GM12878 (cell line): ENCODE measurements at regions not wholly inside any gene's neighbourhood (a gene's known extent, or its start where the extent isn't known, plus 50 kb on each side); places are given as distances from the start of the nearest gene placed in this dataset.
A peak's percentile ranks its signal among the peaks of the same experiment; 100 is the strongest.

ENCODE experiments used
- ATAC-seq: fragments of 200-7000 bp; cut with Tn5 transposase; 3 replicates; pipeline ENCODE4 v1.9.1; 2020; ENCODE audit warnings: mild to moderate bottlenecking, moderate library complexity
- BruUV-seq: library from RNA; stranded (reverse); fragments of 400-500 nt; replicated peaks from 2 replicates; lab custom pipeline; 2021; lab: Mats Ljungman, UMichigan
- CTCF ChIA-PET: fragments of 300-600 bp; sonication (Branson Sonifier 250); formaldehyde crosslinking; extraction: SDS; loops from one replicate; lab custom pipeline; 2021; ENCODE audit warnings: inconsistent platforms; lab: Yijun Ruan, JAX
- POLR2A ChIA-PET: fragments of 350-600 bp; formaldehyde crosslinking; extraction: SDS; loops from one replicate; lab custom pipeline; 2021; ENCODE audit warnings: inconsistent platforms; lab: Charles Lee
- RAD21 ChIA-PET: fragments of 300-600 bp; sonication (Branson Sonifier 250); formaldehyde crosslinking; loops from one replicate; lab custom pipeline; 2023; ENCODE audit warnings: antibody characterized with exemption; ENCODE audit not compliant: unreplicated experiment; lab: Charles Lee
- SMC1A ChIA-PET: fragments of 300-600 bp; sonication (Branson Sonifier 250); formaldehyde crosslinking; loops from one replicate; lab custom pipeline; 2023; ENCODE audit not compliant: unreplicated experiment, uncharacterized antibody; lab: Charles Lee
- DNase-seq: peaks from one replicate; pipeline ENCODE4 v3.0.0-alpha.2; 2011; ENCODE audit warnings: low read depth, low spot score
- FAIRE-seq: peaks from 3 replicates; lab custom pipeline; 2011; peaks lifted over from hg19 to GRCh38; lab: Jason Lieb, UNC
- H2AFZ ChIP-seq: 2 replicates; pipeline ENCODE4 v1.6.0; 2011; ENCODE audit warnings: low read depth, low read length, control low read depth; ENCODE audit not compliant: control insufficient read depth
- H3K27ac ChIP-seq: 2 replicates; pipeline ENCODE4 v1.5.1; 2011; ENCODE audit warnings: control low read depth; ENCODE audit not compliant: control insufficient read depth, insufficient read depth
- H3K27me3 ChIP-seq, 2 experiments: replicated peaks in 1 of 2; 2 replicates each; pipeline versions ENCODE4 v1.6.0 to v1.6.1; 2011; ENCODE audit warnings: low read length in 1 of 2; ENCODE audit not compliant: control insufficient read depth in 2 of 2, insufficient read depth in 2 of 2
- H3K36me3 ChIP-seq, 2 experiments: 2 replicates each; pipeline ENCODE4 v1.5.1; 2011; ENCODE audit warnings: low read length in 1 of 2; ENCODE audit not compliant: control insufficient read depth in 2 of 2, insufficient read depth in 2 of 2
- H3K4me1 ChIP-seq: 2 replicates; pipeline ENCODE4 v1.6.1; 2011; ENCODE audit warnings: mild to moderate bottlenecking, low read length, moderate library complexity, mixed read lengths; ENCODE audit not compliant: control insufficient read depth, insufficient read depth
- H3K4me2 ChIP-seq: 2 replicates; pipeline ENCODE4 v1.6.0; 2011; ENCODE audit warnings: control low read depth; ENCODE audit not compliant: control insufficient read depth, insufficient read depth
- H3K4me3 ChIP-seq: fragments of 200-600 bp; sonication (generic); 2 replicates; pipeline ENCODE4 v1.5.1; 2016
- H3K79me2 ChIP-seq: 2 replicates; pipeline ENCODE4 v1.6.0; 2011; ENCODE audit warnings: low read length; ENCODE audit not compliant: control insufficient read depth, insufficient read depth
- H3K9ac ChIP-seq: 2 replicates; pipeline ENCODE4 v1.8.0; 2011; ENCODE audit warnings: low read length, control low read depth, mixed read lengths; ENCODE audit not compliant: control insufficient read depth, insufficient read depth
- H3K9me3 ChIP-seq: replicated peaks from 3 replicates; pipeline ENCODE4 v1.5.1; 2011; ENCODE audit warnings: mild to moderate bottlenecking, low read length; ENCODE audit not compliant: control insufficient read depth, insufficient read depth
- H4K20me1 ChIP-seq: 2 replicates; pipeline ENCODE4 v1.6.0; 2011; ENCODE audit not compliant: control insufficient read depth, insufficient read depth
- BACH1 ChIP-seq: fragments of 450-650 bp; IDR thresholded peaks from 2 replicates; pipeline ENCODE4 v1.6.1; 2017; ENCODE audit warnings: mild to moderate bottlenecking, borderline replicate concordance
- BHLHE40 ChIP-seq, 2 experiments: fragments of 450-650 bp in 1 of 2; IDR thresholded peaks; 2 replicates each; pipeline ENCODE4 v1.6.1; 2011 to 2017; ENCODE audit warnings: low read depth in 2 of 2, borderline replicate concordance in 1 of 2, improper control_type of control experiment in 1 of 2, low read length in 1 of 2, mild to moderate bottlenecking in 1 of 2
- CREB1 ChIP-seq: IDR thresholded peaks from 2 replicates; pipeline ENCODE4 v1.6.1; 2012; ENCODE audit warnings: low read depth, mild to moderate bottlenecking, inconsistent platforms
- HDGF ChIP-seq: fragments of 450-650 bp; IDR thresholded peaks from 2 replicates; pipeline ENCODE4 v1.6.1; 2016; ENCODE audit warnings: antibody characterized with exemption
- KLF5 ChIP-seq: fragments of 450-650 bp; IDR thresholded peaks from 2 replicates; pipeline ENCODE4 v1.6.1; 2014; ENCODE audit warnings: mild to moderate bottlenecking; ENCODE audit not compliant: partially characterized antibody
- NBN ChIP-seq: fragments of 450-650 bp; IDR thresholded peaks from 2 replicates; pipeline ENCODE4 v1.6.1; 2016
- RCOR1 ChIP-seq: conservative IDR thresholded peaks from 2 replicates; pipeline ENCODE4 v1.6.1; 2012; ENCODE audit warnings: low read depth, low read length, improper control_type of control experiment
- TARDBP ChIP-seq: IDR thresholded peaks from 2 replicates; pipeline ENCODE4 v1.6.1; 2016; ENCODE audit warnings: borderline replicate concordance
- TCF7 ChIP-seq: IDR thresholded peaks from 2 replicates; pipeline ENCODE4 v1.6.1; 2014; ENCODE audit warnings: antibody characterized with exemption, borderline replicate concordance
- WGBS: methylation state at CpG from one replicate; pipeline ENCODE4 v1.1.6; 2016; ENCODE audit warnings: low lambda C conversion rate; ENCODE audit not compliant: insufficient replicate concordance, insufficient coverage; ENCODE audit errors: missing lambda C conversion rate; 5-methylcytosine and 5-hydroxymethylcytosine counted together
- in situ Hi-C: fragments of 300-500 bp; cut with MboI; formaldehyde crosslinking; loops from 9 replicates; pipeline ENCODE4 v1.14.3; 2018; ENCODE audit warnings: mixed read lengths
- intact Hi-C: fragments of 100-400 bp; cut with micrococcal nuclease; formaldehyde crosslinking; loops from one replicate; pipeline ENCODE4 v1.14.2; 2022; ENCODE audit not compliant: unreplicated experiment
- TF ChIP-seq, protein P1 (sequence below): fragments of 450-650 bp; IDR thresholded peaks from 2 replicates; pipeline ENCODE4 v1.6.1; 2017; ENCODE audit warnings: antibody characterized with exemption, mild to moderate bottlenecking, moderate library complexity

DNA sequence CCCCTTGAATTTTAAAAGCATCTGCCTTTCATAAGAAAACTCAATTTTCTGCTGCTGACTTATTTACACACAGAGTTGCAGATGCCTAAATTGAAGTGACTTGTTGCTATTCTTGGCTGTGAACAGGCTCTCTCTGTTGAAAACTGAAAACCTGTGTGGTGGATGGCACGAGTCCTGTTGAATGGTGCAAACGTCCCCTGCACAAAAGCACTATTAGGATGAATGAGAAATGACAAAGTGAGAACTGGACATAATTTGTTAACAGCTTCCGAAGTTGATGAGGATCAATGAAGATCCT, 201.7 kb upstream of the PREP start:
- Histone ChIP-seq H2AFZ (no peak overlapping the region), H4K20me1 (no peaks in the 10 kb centered on the region)
- CTCF ChIA-PET: interaction anchor here (0.7 kb wide), 1 partner anchor 19 kb away, joined by 3 read pairs; no protein-coding TSS in a partner anchor

DNA sequence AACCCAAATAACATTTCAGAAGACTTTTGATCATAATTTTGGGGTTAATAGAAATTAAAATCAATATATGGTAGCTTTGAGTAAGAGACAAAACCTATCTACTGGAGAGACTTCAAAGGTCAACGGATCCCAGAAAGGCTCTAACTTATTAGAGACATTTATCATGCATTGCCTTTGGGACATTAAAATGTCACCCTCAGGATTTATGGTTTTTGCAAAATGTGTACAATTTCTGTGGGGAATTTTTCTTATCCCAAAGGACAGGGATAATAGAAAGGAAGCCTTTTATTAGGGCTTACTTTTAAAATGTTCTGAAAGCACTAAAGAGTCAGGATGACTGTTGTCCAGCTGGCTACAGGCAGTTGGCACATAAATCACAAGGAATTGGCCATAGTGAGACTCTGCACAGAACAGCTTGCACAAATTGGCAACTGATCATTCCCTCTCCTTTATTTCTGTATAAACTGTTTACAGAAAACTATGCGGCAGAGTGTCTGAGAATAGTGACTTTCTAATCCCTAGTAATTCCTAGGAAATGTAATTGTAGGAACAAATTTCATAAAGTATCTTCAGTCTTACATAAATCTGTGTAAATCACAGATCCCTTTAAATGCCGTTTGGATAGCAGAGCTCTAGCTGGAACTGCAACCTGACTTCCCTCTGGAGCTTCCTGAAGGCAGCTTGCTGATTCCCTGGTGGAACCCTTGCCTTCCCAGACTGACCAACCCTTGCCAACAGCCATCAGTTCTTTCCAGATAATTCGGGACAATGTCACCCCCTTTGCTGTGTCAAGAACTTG, 201.1 kb upstream of the PREP start:
- H3K4me3 ChIP-seq: no peak overlapping the region
- in situ Hi-C loops: no loop called here
- CTCF ChIA-PET: no interaction called here
- peaks cover 2% of the 10 kb centered on the region; the same call in 2 of the 3 replicates for H3K9me3 ChIP-seq
- H2AFZ ChIP-seq: no peak overlapping the region
- intact Hi-C loops: no loop called here
- no peak overlapping the region for H3K4me2 ChIP-seq
- SMC1A ChIA-PET: interaction anchor here (1.4 to 3.7 kb wide), 4 partner anchors 20 to 42 kb away, joined by 4 to 28 read pairs (median 4); no protein-coding TSS in a partner anchor
- TF ChIP-seq CREB1 (no peak), NBN (no peak), RCOR1 (no peak), TCF7 (no peak), HDGF (no peak), BACH1 (no peak), TARDBP (no peak)
- TF ChIP-seq, protein P1, sequence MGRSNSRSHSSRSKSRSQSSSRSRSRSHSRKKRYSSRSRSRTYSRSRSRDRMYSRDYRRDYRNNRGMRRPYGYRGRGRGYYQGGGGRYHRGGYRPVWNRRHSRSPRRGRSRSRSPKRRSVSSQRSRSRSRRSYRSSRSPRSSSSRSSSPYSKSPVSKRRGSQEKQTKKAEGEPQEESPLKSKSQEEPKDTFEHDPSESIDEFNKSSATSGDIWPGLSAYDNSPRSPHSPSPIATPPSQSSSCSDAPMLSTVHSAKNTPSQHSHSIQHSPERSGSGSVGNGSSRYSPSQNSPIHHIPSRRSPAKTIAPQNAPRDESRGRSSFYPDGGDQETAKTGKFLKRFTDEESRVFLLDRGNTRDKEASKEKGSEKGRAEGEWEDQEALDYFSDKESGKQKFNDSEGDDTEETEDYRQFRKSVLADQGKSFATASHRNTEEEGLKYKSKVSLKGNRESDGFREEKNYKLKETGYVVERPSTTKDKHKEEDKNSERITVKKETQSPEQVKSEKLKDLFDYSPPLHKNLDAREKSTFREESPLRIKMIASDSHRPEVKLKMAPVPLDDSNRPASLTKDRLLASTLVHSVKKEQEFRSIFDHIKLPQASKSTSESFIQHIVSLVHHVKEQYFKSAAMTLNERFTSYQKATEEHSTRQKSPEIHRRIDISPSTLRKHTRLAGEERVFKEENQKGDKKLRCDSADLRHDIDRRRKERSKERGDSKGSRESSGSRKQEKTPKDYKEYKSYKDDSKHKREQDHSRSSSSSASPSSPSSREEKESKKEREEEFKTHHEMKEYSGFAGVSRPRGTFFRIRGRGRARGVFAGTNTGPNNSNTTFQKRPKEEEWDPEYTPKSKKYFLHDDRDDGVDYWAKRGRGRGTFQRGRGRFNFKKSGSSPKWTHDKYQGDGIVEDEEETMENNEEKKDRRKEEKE: no peak
- H3K27me3 ChIP-seq: no peaks in the 10 kb centered on the region
- RAD21 ChIA-PET: interaction anchor here (4.6 kb wide), 1 partner anchor 42 kb away, joined by 58 read pairs; no protein-coding TSS in a partner anchor
- H3K79me2 ChIP-seq: no peaks in the 10 kb centered on the region
- no peak for FAIRE-seq
- no peak for ATAC-seq
- 91% methylated on average over 4 of the region's 4 CpGs for WGBS
- no TSS peak for BruUV-seq
- H3K36me3 ChIP-seq: no peaks in the 10 kb centered on the region
- DNase-seq: no peak
- no peak overlapping the region for H3K27ac ChIP-seq
- H3K4me1 ChIP-seq: peaks cover 20% of the 10 kb centered on the region
- no peak overlapping the region for H3K9ac ChIP-seq
- POLR2A ChIA-PET: interaction anchor here (1.0 to 1.4 kb wide), 2 partner anchors 15 to 17 kb away, joined by 3 read pairs; no protein-coding TSS in a partner anchor
- no peaks in the 10 kb centered on the region for H4K20me1 ChIP-seq

More for the DNA sequence above, 201.7 kb upstream of the PREP start:
- Histone ChIP-seq H3K9ac (no peak overlapping the region), H3K9me3 (peaks cover 2% of the 10 kb centered on the region; the same call in 2 of the 3 replicates), H3K4me2 (no peak overlapping the region), H3K4me3 (no peak overlapping the region), H3K79me2 (no peaks in the 10 kb centered on the region), H3K36me3 (no peaks in the 10 kb centered on the region), H3K4me1 (peaks cover 20% of the 10 kb centered on the region), H3K27ac (no peak overlapping the region), H3K27me3 (no peaks in the 10 kb centered on the region)
- POLR2A ChIA-PET: no interaction called here
- intact Hi-C loops (no loop called here), in situ Hi-C loops (no loop called here)
- FAIRE-seq (no peak), ATAC-seq (no peak), DNase-seq (no peak)
- BruUV-seq: no TSS peak
- WGBS: 39% methylated on average over 3 of the region's 3 CpGs
- TF ChIP-seq BHLHE40 (IDR thresholded peaks at IDR 0.05; ENCODE audit: borderline replicate concordance in 1 of 2, low read depth in 2 of 2, low read length in 1 of 2): peak in 1 of 2 experiments; percentile 29; a peak in 1 of 4 replicates
- TF ChIP-seq KLF5: no peak
- SMC1A ChIA-PET: interaction anchor here (1.4 kb wide), 2 partner anchors 37 to 41 kb away, joined by 4 to 5 read pairs; no protein-coding TSS in a partner anchor
- RAD21 ChIA-PET: interaction anchor here (4.6 kb wide), 1 partner anchor 41 kb away, joined by 58 read pairs; no protein-coding TSS in a partner anchor
